Type B pancreatic cell (in vitro differentiated cells): ENCODE measurements at regions not wholly inside any gene's neighbourhood (a gene's known extent, or its start where the extent isn't known, plus 50 kb on each side); places are given as distances from the start of the nearest gene placed in this dataset.
A peak's percentile ranks its signal among the peaks of the same experiment; 100 is the strongest.
"Not testable (repeated sequence)": the region's sequence is repeated elsewhere in the genome, so short reads cannot be mapped to it uniquely, and the experiment has no call there.

Source experiments
- DNase-seq: peaks from one replicate; pipeline ENCODE4 v3.0.0; 2021; ENCODE audit warnings: mixed read lengths; ENCODE audit not compliant: unreplicated experiment; ENCODE audit errors: extremely low spot score
- H3K27ac Mint-ChIP-seq: 2 replicates; pipeline ENCODE4 v1.8.0; 2021; ENCODE audit warnings: mild to moderate bottlenecking, mixed read lengths
- H3K27me3 Mint-ChIP-seq: 2 replicates; pipeline ENCODE4 v1.8.0; 2021; ENCODE audit warnings: mixed read lengths
- H3K36me3 Mint-ChIP-seq: 2 replicates; pipeline ENCODE4 v1.8.0; 2021; ENCODE audit warnings: mixed read lengths
- H3K4me1 Mint-ChIP-seq: one replicate; pipeline ENCODE4 v1.8.0; 2021; ENCODE audit warnings: mixed read lengths; ENCODE audit not compliant: unreplicated experiment
- H3K4me3 Mint-ChIP-seq: 2 replicates; pipeline ENCODE4 v1.8.0; 2021; ENCODE audit warnings: mild to moderate bottlenecking, mixed read lengths
- H3K9me3 Mint-ChIP-seq: 2 replicates; pipeline ENCODE4 v1.8.0; 2021; ENCODE audit warnings: mixed read lengths
- CTCF ChIP-seq: fragments of 200-600 bp; sonication (generic); conservative IDR thresholded peaks from 2 replicates; pipeline ENCODE4 v1.5.0; 2021; ENCODE audit warnings: antibody characterized with exemption, mild to moderate bottlenecking

DNA sequence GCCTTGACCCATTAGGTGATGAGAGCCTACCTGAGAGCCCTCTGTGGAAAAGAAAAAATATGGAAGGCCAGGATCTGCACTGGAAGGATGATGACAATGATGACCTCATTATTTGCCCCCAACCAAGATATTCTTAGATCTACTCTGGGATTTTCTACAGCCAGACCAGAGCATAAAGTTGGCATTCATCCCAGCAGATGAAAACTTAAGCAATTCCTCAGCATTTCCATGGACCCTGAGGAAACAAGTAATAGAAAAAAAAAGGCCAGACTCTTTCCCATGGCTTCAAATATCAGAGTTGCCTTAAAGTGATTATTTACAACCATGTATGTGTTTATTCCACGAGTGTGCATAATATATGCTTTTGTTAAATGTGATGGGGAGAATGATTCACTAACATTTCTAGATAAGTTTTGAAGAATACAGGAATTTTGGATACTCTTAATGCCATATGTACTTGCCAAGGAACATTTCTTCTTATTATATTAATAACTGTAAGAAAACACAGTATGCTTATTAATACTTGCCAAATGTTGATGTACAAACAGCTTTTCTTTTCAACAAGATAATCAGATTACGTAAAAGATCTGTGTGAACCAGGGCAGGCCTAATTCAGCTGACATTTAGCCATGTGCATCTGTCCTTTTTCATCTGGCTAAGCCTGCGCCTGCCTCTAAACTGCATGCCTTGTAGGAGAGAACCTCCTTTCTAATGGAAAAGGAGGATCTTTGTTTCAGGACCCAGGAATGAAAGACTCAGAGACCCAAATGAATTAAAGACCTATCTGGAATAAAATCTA lies 94.8 kb downstream of the ARRDC3 start:
- no peaks in the 10 kb centered on the region for H3K27me3 Mint-ChIP-seq
- TF ChIP-seq CTCF: no peak
- H3K27ac Mint-ChIP-seq: no peak overlapping the region
- DNase-seq: no peak
- H3K4me1 Mint-ChIP-seq: peaks cover 9% of the 10 kb centered on the region
- H3K36me3 Mint-ChIP-seq: no peaks in the 10 kb centered on the region
- peaks cover 9% of the 10 kb centered on the region for H3K9me3 Mint-ChIP-seq
- no peak overlapping the region for H3K4me3 Mint-ChIP-seq

DNA sequence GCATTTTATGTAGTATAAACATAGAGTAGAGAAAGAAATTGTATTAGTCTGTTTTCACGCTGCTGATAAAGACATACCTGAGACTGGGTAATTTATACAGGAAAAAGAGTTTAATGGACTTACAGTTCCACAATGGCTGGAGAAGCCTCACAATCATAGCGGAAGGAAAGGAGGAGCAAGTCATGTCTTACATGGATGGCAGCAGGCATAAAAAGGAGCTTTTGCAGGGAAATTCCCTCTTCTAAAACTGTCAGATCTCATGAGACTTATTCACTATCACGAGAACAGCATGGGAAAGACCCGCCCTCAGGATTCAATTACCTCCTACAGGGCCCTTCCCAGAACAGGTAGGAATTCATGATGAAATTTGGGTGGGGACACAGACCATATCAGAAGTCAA lies 98.1 kb downstream of the ARRDC3 start:
- H3K27me3 Mint-ChIP-seq, H3K9me3 Mint-ChIP-seq, H3K36me3 Mint-ChIP-seq, DNase-seq, H3K4me3 Mint-ChIP-seq, H3K27ac Mint-ChIP-seq: not testable (repeated sequence)
- peaks cover 16% of the 10 kb centered on the region for H3K4me1 Mint-ChIP-seq

- peaks cover 9% of the 10 kb centered on the region for H3K9me3 Mint-ChIP-seq
- no peak for DNase-seq
These were observed 99.2 kb downstream of the ARRDC3 start for GRCh38 chr5:91283899-91284298.

GRCh38 chr5:91283326-91283725 lies 99.8 kb downstream of the ARRDC3 start:
- peaks cover 18% of the 10 kb centered on the region for H3K4me1 Mint-ChIP-seq
- no peaks in the 10 kb centered on the region for H3K27me3 Mint-ChIP-seq
- no peak overlapping the region for H3K4me3 Mint-ChIP-seq
- H3K9me3 Mint-ChIP-seq: peaks cover 9% of the 10 kb centered on the region
- DNase-seq: no peak
- H3K27ac Mint-ChIP-seq: no peak overlapping the region
- H3K36me3 Mint-ChIP-seq: no peaks in the 10 kb centered on the region
- TF ChIP-seq CTCF: no peak

More at GRCh38 chr5:91283899-91284298, 99.2 kb downstream of the ARRDC3 start:
- Mint-ChIP-seq H3K4me1 (peaks cover 18% of the 10 kb centered on the region), H3K27me3 (no peaks in the 10 kb centered on the region), H3K36me3 (no peaks in the 10 kb centered on the region), H3K4me3 (no peak overlapping the region), H3K27ac (peak overlapping the region; percentile 25)
- no peak for TF ChIP-seq CTCF

GRCh38 chr5:91282210-91282609 lies 100.9 kb downstream of the ARRDC3 start:
- no peak overlapping the region for H3K4me3 Mint-ChIP-seq
- DNase-seq: no peak
- no peaks in the 10 kb centered on the region for H3K36me3 Mint-ChIP-seq
- no peak overlapping the region for H3K27ac Mint-ChIP-seq
- H3K27me3 Mint-ChIP-seq: no peaks in the 10 kb centered on the region
- peaks cover 15% of the 10 kb centered on the region for H3K4me1 Mint-ChIP-seq
- TF ChIP-seq CTCF: no peak
- peaks cover 9% of the 10 kb centered on the region for H3K9me3 Mint-ChIP-seq

GRCh38 chr5:91281401-91281800 lies 101.7 kb downstream of the ARRDC3 start:
- no peak for TF ChIP-seq CTCF
- Mint-ChIP-seq H3K4me3 (peak overlapping the region; percentile 94), H3K36me3 (no peaks in the 10 kb centered on the region), H3K27me3 (no peaks in the 10 kb centered on the region), H3K9me3 (peaks cover 9% of the 10 kb centered on the region), H3K27ac (peak overlapping the region; percentile 97), H3K4me1 (peaks cover 15% of the 10 kb centered on the region)
- DNase-seq: no peak
